Heart left ventricle (tissue), 16 donors: ENCODE measurements at regions not wholly inside any gene's neighbourhood (a gene's known extent, or its start where the extent isn't known, plus 50 kb on each side); places are given as distances from the start of the nearest gene placed in this dataset.

Experiments used
- ATAC-seq, 4 donors: fragments of 200-7000 bp; cut with Tn5 transposase; one replicate each; pipeline ENCODE4 v1.9.1; 2020 to 2022; ENCODE audit warnings: moderate library complexity in 4 of 4, mild to moderate bottlenecking in 3 of 4, moderate number of reproducible peaks in 1 of 4
- DNase-seq, 5 donors: peaks; one replicate each; pipeline ENCODE4 v3.0.0-alpha.2; 2020
- H3K27ac ChIP-seq, 12 donors: fragments of 200-600 bp; sonication (generic) in 4 of 12; one replicate each; pipeline versions ENCODE4 v1.5.0 to v1.8.0; 2016 to 2022; ENCODE audit warnings: mild to moderate bottlenecking in 2 of 12
- H3K27me3 ChIP-seq, 9 donors: fragments of 200-600 bp; sonication (generic) in 2 of 9; one replicate each; pipeline versions ENCODE4 v1.5.1 to v1.8.0; 2016 to 2022; ENCODE audit warnings: mild to moderate bottlenecking in 3 of 9
- H3K36me3 ChIP-seq, 9 donors: fragments of 200-600 bp; sonication (generic) in 2 of 9; one replicate each; pipeline versions ENCODE4 v1.5.0 to v1.8.0; 2018 to 2022; ENCODE audit warnings: mild to moderate bottlenecking in 2 of 9
- H3K4me1 ChIP-seq, 12 donors: fragments of 200-600 bp; sonication (generic) in 4 of 12; one replicate each; pipeline versions ENCODE4 v1.5.0 to v1.8.0; 2016 to 2022; ENCODE audit warnings: mild to moderate bottlenecking in 3 of 12
- H3K4me3 ChIP-seq, 12 donors: fragments of 200-600 bp; sonication (generic) in 4 of 12; one replicate each; pipeline versions ENCODE4 v1.5.0 to v1.8.0; 2017 to 2022; ENCODE audit warnings: mild to moderate bottlenecking in 9 of 12, moderate library complexity in 4 of 12
- H3K9me3 ChIP-seq, 12 donors: fragments of 200-600 bp; sonication (generic) in 4 of 12; one replicate each; pipeline versions ENCODE4 v1.5.0 to v1.8.0; 2016 to 2022; ENCODE audit warnings: mild to moderate bottlenecking in 1 of 12
- CTCF ChIP-seq, 12 donors: fragments of 200-600 bp; sonication (generic) in 4 of 12; IDR thresholded peaks; one replicate each; pipeline versions ENCODE4 v1.5.0 to v1.8.0; 2018 to 2022; ENCODE audit warnings: antibody characterized with exemption in 12 of 12, mild to moderate bottlenecking in 5 of 12
- POLR2A ChIP-seq, 2 donors: fragments of 450-650 bp; IDR thresholded peaks; one replicate each; pipeline ENCODE4 v1.6.1; 2017; ENCODE audit warnings: antibody characterized with exemption in 2 of 2, mild to moderate bottlenecking in 2 of 2, moderate library complexity in 2 of 2
- WGBS, 4 donors: extraction: QIAGEN DNeasy Blood & Tissue Kit in 2 of 4; methylation state at CpG; one replicate each; pipeline versions ENCODE4 v1.1.5 to v1.1.7; 2013 to 2018; 5-methylcytosine and 5-hydroxymethylcytosine counted together
- intact Hi-C, 10 donors: fragments of 100-400 bp; cut with DNase I; formaldehyde crosslinking; loops; one replicate each; pipeline versions ENCODE4 v1.11.1 to v1.14.2; 2022
- donor health status: ischemic (EF 13 %, LVEDD 7.1; RV severe dilation, severe dysfunction).
- donor health status: healthy with polysubstance abuse.
- donor health status: DM: no; HTN: yes; CAD: no.
- donor health status: DM: no; HTN: no; CAD: no.
- donor health status: ischemic (EF 25% LVEDD 6.9; RV normal size, moderate dysfunction).
- donor health status: ischemic (EF 25% LVEDD 5.7; RV mildly dilated, moderate dysfunction).
- donor health status: healthy.
- donor health status: DM: yes; HTN: yes; CAD: no.
- donor health status: ischemic (EF 35%, LVEDD 5.7; RV mildly dilated, moderate dysfunction).
- donor health status: nonischemic (EF 11% LVEDD 7.7; RV severe dilation, severe dysfunction).
- donor health status: DM: yes; HTN: yes; CAD: no.
- donor health status: PGD.
- donor health status: ischemic (EF 29% LVEDD 5.4; RV normal size, mild dysfunction).
- donor health status: nonischemic (EF 23%, LVEDD 6.1; RV moderate dilation, normal function).

GRCh38 chr18:998936-999335 is 94.3 kb downstream of the ADCYAP1 start:
- WGBS, 4 donors = 53 to 63% (median 60%) methylated on average over 5 of the region's 5 CpGs
- Histone ChIP-seq H3K4me3 (no peak overlapping the region), H3K9me3 (no peaks in the 10 kb centered on the region), H3K36me3 (no peaks in the 10 kb centered on the region), H3K27ac (no peak overlapping the region), H3K27me3 (no peaks in the 10 kb centered on the region), H3K4me1 (no peaks in the 10 kb centered on the region)
- TF ChIP-seq CTCF (IDR thresholded peaks at IDR 0.05) = no peak
- TF ChIP-seq POLR2A (IDR thresholded peaks at IDR 0.05) = no peak
- ATAC-seq (no peak), DNase-seq (no peak)
- intact Hi-C loops = no loop called here

- Histone ChIP-seq H3K36me3 (no peaks in the 10 kb centered on the region), H3K27me3 (no peaks in the 10 kb centered on the region), H3K9me3 (no peaks in the 10 kb centered on the region), H3K4me1 (no peaks in the 10 kb centered on the region), H3K27ac (no peak overlapping the region), H3K4me3 (no peak overlapping the region)
- WGBS, 4 donors = 38 to 60% (median 48%) methylated on average over 2 of the region's 2 CpGs
- TF ChIP-seq CTCF (IDR thresholded peaks at IDR 0.05) (no peak), POLR2A (IDR thresholded peaks at IDR 0.05) (no peak)
- intact Hi-C loops = no loop called here
- ATAC-seq (no peak), DNase-seq (no peak)
Observed at GRCh38 chr18:1002653-1003178, 98.0 kb downstream of the ADCYAP1 start.

- DNase-seq = no peak
- H3K27me3 ChIP-seq = no peaks in the 10 kb centered on the region
- intact Hi-C loops = no loop called here
- H3K27ac ChIP-seq = no peak overlapping the region
- no peaks in the 10 kb centered on the region for H3K9me3 ChIP-seq
- no peaks in the 10 kb centered on the region for H3K4me1 ChIP-seq
- 79 to 92% (median 82%) methylated on average over 1 of the region's 1 CpG for WGBS, 4 donors
- TF ChIP-seq CTCF (IDR thresholded peaks at IDR 0.05) = no peak
- TF ChIP-seq POLR2A (IDR thresholded peaks at IDR 0.05) = no peak
- no peak overlapping the region for H3K4me3 ChIP-seq
- no peaks in the 10 kb centered on the region for H3K36me3 ChIP-seq
- no peak for ATAC-seq
Observed at GRCh38 chr18:1003499-1003898, 98.8 kb downstream of the ADCYAP1 start.

GRCh38 chr18:1006304-1006703 is 101.6 kb downstream of the ADCYAP1 start:
- intact Hi-C loops = no loop called here
- WGBS, 4 donors = 71 to 77% (median 75%) methylated on average over 3 of the region's 3 CpGs
- no peak for ATAC-seq
- TF ChIP-seq POLR2A (IDR thresholded peaks at IDR 0.05) (no peak), CTCF (IDR thresholded peaks at IDR 0.05) (no peak)
- Histone ChIP-seq H3K36me3 (no peaks in the 10 kb centered on the region), H3K9me3 (no peaks in the 10 kb centered on the region), H3K4me3 (no peak overlapping the region), H3K27ac (no peak overlapping the region), H3K4me1 (no peaks in the 10 kb centered on the region), H3K27me3 (no peaks in the 10 kb centered on the region)
- DNase-seq = no peak
